SHP77 (cell line): ENCODE measurements at regions not wholly inside any gene's neighbourhood (a gene's known extent, or its start where the extent isn't known, plus 50 kb on each side); places are given as distances from the start of the nearest gene placed in this dataset.

ENCODE experiments used
- DNase-seq, 2 experiments: peaks; one replicate each; lab custom pipeline; 2025; lab: John Stamatoyannopoulos, UW

GRCh38 chr12:124369827-124370378 lies 75.0 kb downstream of the RFLNA start:
- no peak for DNase-seq

DNA sequence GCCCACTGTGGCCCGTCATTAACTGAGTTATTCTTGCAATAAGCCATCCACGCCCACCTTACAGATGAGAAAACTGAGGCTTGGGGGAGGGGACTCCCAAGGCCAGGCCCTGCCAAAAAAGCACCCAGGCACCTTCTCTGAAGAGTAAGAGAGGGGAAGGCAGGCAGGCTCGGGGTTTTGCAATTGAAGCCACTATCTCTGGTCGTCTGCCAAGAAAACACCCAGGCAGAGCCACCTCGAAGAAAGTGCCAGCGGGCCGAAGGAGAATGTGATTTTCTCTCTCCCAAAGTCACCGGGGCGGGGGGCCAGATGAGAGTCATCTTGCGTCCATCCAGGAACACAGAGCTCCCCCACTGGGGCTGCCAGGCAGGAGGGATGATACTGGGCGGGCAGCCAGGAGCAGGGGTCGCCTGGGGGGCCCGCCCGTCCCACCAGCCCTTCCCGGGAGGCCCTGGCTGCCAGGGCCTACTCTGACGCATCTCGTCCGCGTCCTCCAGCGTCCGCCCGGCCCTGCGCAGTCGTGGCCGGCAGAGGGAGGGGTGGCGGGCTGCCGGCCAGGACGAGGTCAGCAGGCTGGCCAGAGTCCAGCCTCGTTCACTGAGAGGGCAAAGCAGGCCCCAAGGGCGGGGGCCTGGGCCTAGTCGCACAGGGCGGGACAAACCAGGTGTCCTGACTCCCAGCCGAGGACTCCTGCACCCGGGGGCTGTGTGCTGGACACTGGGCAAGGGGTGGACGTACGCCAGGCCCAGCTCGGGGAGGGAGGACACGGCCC lies 74.3 kb downstream of the RFLNA start:
- DNase-seq: peak in 1 of 2 experiments; percentile 54

- DNase-seq: no peak
Measured at GRCh38 chr12:124368421-124369032, 73.6 kb downstream of the RFLNA start.

- no peak for DNase-seq
Measured at GRCh38 chr12:124365726-124366430, 71.0 kb downstream of the RFLNA start.
